ENCODE measurements at regions not wholly inside any gene's neighbourhood (a gene's known extent, or its start where the extent isn't known, plus 50 kb on each side); places are given as distances from the start of the nearest gene placed in this dataset.

- TF ChIP-seq CTCF (IDR thresholded peaks at IDR 0.05): no peak
- Histone ChIP-seq H3K9me3 (no peaks in the 10 kb centered on the region), H3K36me3 (no peaks in the 10 kb centered on the region), H3K4me1 (ENCODE audit: control insufficient read depth in 1 of 2, insufficient read depth in 1 of 2, low read depth in 1 of 2, low read length in 1 of 2) (peaks cover 29 to 31% of the 10 kb centered on the region in 2 experiments), H3K4me3 (ENCODE audit: low read depth in 1 of 2, low read length in 1 of 2) (peak overlapping the region; percentile 73 to 84), H3K27ac (no peak overlapping the region), H3K27me3 (peaks cover 41% of the 10 kb centered on the region)
Observed at GRCh38 chr3:11720917-11721411, 77.2 kb upstream of the VGLL4 start.

GRCh38 chr3:11720304-11720898 is 76.7 kb upstream of the VGLL4 start:
- H3K9me3 ChIP-seq: no peaks in the 10 kb centered on the region
- H3K4me1 ChIP-seq (ENCODE audit: control insufficient read depth in 1 of 2, insufficient read depth in 1 of 2, low read depth in 1 of 2, low read length in 1 of 2): peaks cover 29 to 31% of the 10 kb centered on the region in 2 experiments
- no peak for TF ChIP-seq CTCF (IDR thresholded peaks at IDR 0.05)
- peak overlapping the region; percentile 73 to 84 for H3K4me3 ChIP-seq (ENCODE audit: low read depth in 1 of 2, low read length in 1 of 2)
- H3K36me3 ChIP-seq: no peaks in the 10 kb centered on the region
- peaks cover 41% of the 10 kb centered on the region for H3K27me3 ChIP-seq
- H3K27ac ChIP-seq: no peak overlapping the region

GRCh38 chr3:11719406-11720303 is 75.9 kb upstream of the VGLL4 start:
- TF ChIP-seq CTCF (IDR thresholded peaks at IDR 0.05): no peak
- Histone ChIP-seq H3K36me3 (no peaks in the 10 kb centered on the region), H3K27ac (no peak overlapping the region), H3K4me3 (ENCODE audit: low read depth in 1 of 2, low read length in 1 of 2) (peak overlapping the region; percentile 73 to 84), H3K9me3 (no peaks in the 10 kb centered on the region), H3K27me3 (peaks cover 41% of the 10 kb centered on the region), H3K4me1 (ENCODE audit: control insufficient read depth in 1 of 2, insufficient read depth in 1 of 2, low read depth in 1 of 2, low read length in 1 of 2) (peaks cover 27 to 31% of the 10 kb centered on the region in 2 experiments)

- Histone ChIP-seq H3K27ac (peak overlapping the region; percentile 27), H3K27me3 (peaks cover 41% of the 10 kb centered on the region), H3K36me3 (no peaks in the 10 kb centered on the region), H3K4me3 (ENCODE audit: low read depth in 1 of 2, low read length in 1 of 2) (peak overlapping the region; percentile 73 to 84), H3K4me1 (ENCODE audit: control insufficient read depth in 1 of 2, insufficient read depth in 1 of 2, low read depth in 1 of 2, low read length in 1 of 2) (peaks cover 26 to 31% of the 10 kb centered on the region in 2 experiments), H3K9me3 (no peaks in the 10 kb centered on the region)
- TF ChIP-seq CTCF (IDR thresholded peaks at IDR 0.05): no peak
Observed at GRCh38 chr3:11718637-11719405, 75.1 kb upstream of the VGLL4 start.

Measured in neutrophil (primary cell).